GM08714 (cell line): ENCODE measurements at regions not wholly inside any gene's neighbourhood (a gene's known extent, or its start where the extent isn't known, plus 50 kb on each side); places are given as distances from the start of the nearest gene placed in this dataset.

Source experiments
- H3K4me3 ChIP-seq: fragments of 200-500 bp; sonication (Bioruptor generic); 2 replicates; pipeline ENCODE4 v1.5.1; 2014; ENCODE audit warnings: mild to moderate bottlenecking, low read length, inconsistent platforms
- ZNF274 ChIP-seq: IDR thresholded peaks from 2 replicates; pipeline ENCODE4 v1.6.1; 2012; ENCODE audit warnings: mild to moderate bottlenecking, low read depth, low read length

DNA sequence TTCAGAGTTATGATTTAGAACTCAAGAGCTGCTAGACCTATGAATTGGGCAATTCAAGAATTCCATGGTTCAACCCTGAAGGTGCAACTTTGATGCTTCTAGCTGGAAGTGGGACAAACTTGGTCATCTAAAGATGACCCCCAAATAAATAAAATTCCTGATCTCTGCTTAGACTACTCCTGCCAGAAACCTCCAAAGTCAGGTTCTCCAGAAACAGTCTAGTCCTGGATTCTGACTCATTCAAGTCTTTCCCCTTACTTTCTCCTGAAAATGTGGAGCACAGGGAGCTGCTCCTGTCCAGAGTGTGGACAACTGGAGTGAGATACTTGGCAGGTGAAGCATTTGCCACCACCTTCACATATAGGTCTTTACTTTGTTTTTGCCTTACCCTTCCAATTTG is 557.7 kb upstream of the TNP1 start:
- no peak overlapping the region for H3K4me3 ChIP-seq
- no peak for TF ChIP-seq ZNF274

DNA sequence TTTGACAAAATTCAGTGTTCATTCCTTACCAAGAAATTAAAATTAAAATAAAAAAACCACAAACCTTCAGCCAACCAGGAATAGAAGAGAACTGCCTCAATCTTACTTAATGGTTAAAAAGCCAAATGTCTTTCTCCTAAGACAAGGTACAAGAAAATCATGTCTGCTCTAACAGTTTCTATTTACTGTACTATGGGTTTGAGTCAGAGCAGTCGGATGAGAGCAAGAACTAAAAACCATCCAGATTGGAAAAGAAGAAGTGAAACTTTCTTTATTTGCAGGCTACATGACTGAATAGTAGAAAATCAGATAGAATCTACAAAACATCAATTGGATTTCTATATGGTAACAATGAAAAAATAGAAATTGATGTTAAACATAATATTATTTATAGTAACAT is 555.5 kb upstream of the TNP1 start:
- no peak for TF ChIP-seq ZNF274
- H3K4me3 ChIP-seq, result no peak overlapping the region

GRCh38 chr2:217414429-217414828 is 554.6 kb upstream of the TNP1 start:
- no peak for TF ChIP-seq ZNF274
- H3K4me3 ChIP-seq, result no peak overlapping the region

DNA sequence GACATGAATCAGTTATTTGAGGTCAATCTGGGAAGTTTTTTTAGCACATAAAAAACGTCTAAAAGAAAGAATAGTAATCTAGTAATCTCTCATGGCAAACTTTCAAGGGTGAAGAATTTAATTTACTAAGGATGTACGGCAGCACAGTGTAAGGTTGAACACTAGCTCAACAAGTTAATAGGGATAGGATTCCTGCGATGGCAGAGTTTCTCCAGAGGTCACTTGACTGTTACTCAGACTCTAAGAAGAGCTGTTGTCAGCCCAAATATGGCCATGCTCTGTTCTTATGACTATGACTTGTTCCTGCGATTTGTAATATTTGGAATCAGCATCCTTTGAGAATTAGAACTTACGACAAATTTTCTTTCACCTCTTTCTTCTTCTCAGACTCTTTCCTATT is 553.3 kb upstream of the TNP1 start:
- TF ChIP-seq ZNF274, result no peak
- H3K4me3 ChIP-seq, result no peak overlapping the region

- no peak overlapping the region for H3K4me3 ChIP-seq
- no peak for TF ChIP-seq ZNF274
These were observed 552.9 kb upstream of the TNP1 start for GRCh38 chr2:217412721-217413120.

GRCh38 chr2:217412277-217412676 is 552.4 kb upstream of the TNP1 start:
- TF ChIP-seq ZNF274, result no peak
- no peak overlapping the region for H3K4me3 ChIP-seq

- H3K4me3 ChIP-seq, result no peak overlapping the region
- TF ChIP-seq ZNF274, result no peak
These were observed 550.8 kb upstream of the TNP1 start for GRCh38 chr2:217410681-217410960.

GRCh38 chr2:217409949-217410680 is 550.3 kb upstream of the TNP1 start:
- H3K4me3 ChIP-seq, result no peak overlapping the region
- no peak for TF ChIP-seq ZNF274

- no peak for TF ChIP-seq ZNF274
- no peak overlapping the region for H3K4me3 ChIP-seq
These were observed 547.5 kb upstream of the TNP1 start for GRCh38 chr2:217407362-217407761.

GRCh38 chr2:217404236-217404760 is 544.4 kb upstream of the TNP1 start:
- TF ChIP-seq ZNF274, result no peak
- H3K4me3 ChIP-seq, result no peak overlapping the region

DNA sequence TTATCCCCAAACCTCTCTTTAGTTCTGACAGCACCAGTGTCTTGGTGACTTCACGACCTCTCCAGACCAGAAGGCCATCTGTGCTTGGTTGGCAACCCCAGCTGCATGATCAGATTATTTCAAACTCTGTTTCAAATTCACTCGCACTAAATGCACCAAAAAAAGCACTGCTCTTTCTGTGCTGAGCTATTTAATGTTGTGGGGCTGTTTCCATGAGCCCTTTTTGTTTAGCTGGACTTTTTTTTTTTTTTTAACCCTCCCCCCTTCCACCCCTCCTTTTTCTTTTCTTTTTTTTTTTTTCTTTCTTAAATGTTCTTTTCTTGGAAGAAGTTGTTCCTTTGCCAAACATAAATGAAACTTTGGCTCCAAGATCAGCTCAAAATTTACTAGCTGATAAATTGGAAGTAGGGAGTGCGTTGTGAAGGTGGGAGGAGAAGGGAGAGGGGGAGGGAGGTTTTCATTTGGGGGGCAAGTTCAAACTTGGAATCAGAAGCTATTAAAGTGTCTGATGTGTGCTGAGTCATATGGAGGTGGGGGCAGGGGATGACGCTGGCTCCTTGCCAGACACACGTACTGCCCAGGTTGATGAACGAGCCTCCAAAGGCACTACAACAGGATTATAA is 543.0 kb upstream of the TNP1 start:
- no peak for TF ChIP-seq ZNF274
- H3K4me3 ChIP-seq, result no peak overlapping the region

DNA sequence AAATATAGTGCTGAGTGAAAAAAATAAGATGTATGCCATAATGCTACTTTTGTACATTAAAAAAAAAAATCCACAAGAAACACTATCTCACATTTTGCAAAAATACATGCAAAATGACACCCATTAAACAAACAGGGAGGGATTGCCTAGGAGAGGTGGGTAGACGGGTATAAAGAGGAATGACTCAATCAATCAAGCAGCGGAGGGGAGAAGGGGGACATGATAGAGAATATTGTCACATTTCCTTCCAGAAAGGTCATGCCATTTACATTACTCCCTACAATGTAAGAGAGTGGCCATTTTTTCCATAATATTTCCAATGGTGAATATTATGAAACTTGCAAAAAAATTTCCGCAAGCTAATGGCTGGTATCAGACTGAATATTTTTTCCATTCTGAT is 542.3 kb upstream of the TNP1 start:
- TF ChIP-seq ZNF274, result no peak
- H3K4me3 ChIP-seq, result no peak overlapping the region

DNA sequence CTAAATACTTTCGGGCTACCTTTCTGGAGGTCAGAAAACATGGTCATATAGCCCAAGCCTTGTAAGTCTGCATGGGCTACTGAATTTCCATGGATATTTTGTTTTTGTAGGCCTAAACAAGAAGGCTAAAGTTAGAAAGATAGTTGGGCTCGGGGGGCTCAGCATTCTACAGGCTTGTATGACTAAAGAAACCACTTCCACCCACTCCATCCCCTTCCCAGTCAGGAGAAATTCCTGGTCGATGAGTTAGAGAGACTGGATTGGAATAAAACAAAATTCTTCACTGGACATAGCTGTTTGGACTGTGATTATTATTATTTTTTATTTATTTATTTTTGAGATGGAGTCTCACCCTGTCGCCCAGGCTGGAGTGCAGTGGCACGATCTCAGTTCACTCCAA is 539.4 kb upstream of the TNP1 start:
- no peak overlapping the region for H3K4me3 ChIP-seq
- no peak for TF ChIP-seq ZNF274

- no peak for TF ChIP-seq ZNF274
- H3K4me3 ChIP-seq, result no peak overlapping the region
These were observed 539.0 kb upstream of the TNP1 start for GRCh38 chr2:217398860-217399259.

GRCh38 chr2:217398101-217398500 is 538.2 kb upstream of the TNP1 start:
- H3K4me3 ChIP-seq, result no peak overlapping the region
- no peak for TF ChIP-seq ZNF274

GRCh38 chr2:217396586-217396985 is 536.7 kb upstream of the TNP1 start:
- H3K4me3 ChIP-seq, result no peak overlapping the region
- TF ChIP-seq ZNF274, result no peak
